ENCODE measurements at regions not wholly inside any gene's neighbourhood (a gene's known extent, or its start where the extent isn't known, plus 50 kb on each side); places are given as distances from the start of the nearest gene placed in this dataset.

DNA sequence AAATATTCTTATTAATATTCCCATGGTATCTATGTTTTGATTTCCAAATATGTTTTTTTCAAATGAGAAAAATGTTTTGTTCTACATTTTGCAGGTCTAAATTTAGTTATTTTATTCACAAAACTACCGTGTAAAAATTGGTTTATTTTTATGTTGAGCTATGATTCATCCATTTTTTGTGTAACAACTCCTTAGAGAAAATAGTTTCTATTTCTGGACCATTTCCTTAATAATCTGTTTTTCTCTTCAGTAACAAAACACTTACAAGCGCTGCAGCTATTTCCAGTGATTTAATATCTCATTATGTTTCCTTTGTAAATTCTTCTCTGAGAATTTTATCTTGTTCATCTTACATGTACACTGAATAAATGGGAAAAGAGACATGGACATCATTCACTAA, 550.7 kb upstream of the SLITRK5 start:
- Histone ChIP-seq H3K36me3 (ENCODE audit: control insufficient read depth, insufficient read depth, low read length) (no peaks in the 10 kb centered on the region), H3K9ac (ENCODE audit: extremely low read depth, low read length, poor library complexity, severe bottlenecking) (no peak overlapping the region), H3K27ac (ENCODE audit: low read depth, low read length) (no peak overlapping the region), H3K9me3 (ENCODE audit: control insufficient read depth, low read length) (peaks cover 4% of the 10 kb centered on the region), H3K27me3 (ENCODE audit: control insufficient read depth, insufficient read depth, low read length, poor library complexity, severe bottlenecking) (no peaks in the 10 kb centered on the region), H3K4me3 (ENCODE audit: low read length) (no peak overlapping the region), H3K4me1 (ENCODE audit: control insufficient read depth, insufficient read depth, low read length) (no peaks in the 10 kb centered on the region)
- Mint-ChIP-seq H3K36me3 (ENCODE audit: low read depth) (peaks cover 2% of the 10 kb centered on the region), H3K4me3 (no peak overlapping the region), H3K9me3 (no peaks in the 10 kb centered on the region), H3K27me3 (ENCODE audit: insufficient read depth) (no peaks in the 10 kb centered on the region), H3K4me1 (peaks cover 6% of the 10 kb centered on the region), H3K27ac (no peak overlapping the region)
- TF ChIP-seq CTCF (conservative IDR thresholded peaks at IDR 0.05): no peak
- no peak for DNase-seq
- 90% methylated on average over 2 of the region's 2 CpGs; no CpG with 5 or more reads in 1 of the 2 experiments for WGBS, 2 experiments (ENCODE audit: insufficient coverage in 1 of 2, insufficient read length in 1 of 2)

- Histone ChIP-seq H3K4me3 (ENCODE audit: low read length) (no peak overlapping the region), H3K27me3 (ENCODE audit: control insufficient read depth, insufficient read depth, low read length, poor library complexity, severe bottlenecking) (no peaks in the 10 kb centered on the region), H3K9ac (ENCODE audit: extremely low read depth, low read length, poor library complexity, severe bottlenecking) (no peak overlapping the region), H3K27ac (ENCODE audit: low read depth, low read length) (no peak overlapping the region), H3K36me3 (ENCODE audit: control insufficient read depth, insufficient read depth, low read length) (no peaks in the 10 kb centered on the region), H3K4me1 (ENCODE audit: control insufficient read depth, insufficient read depth, low read length) (no peaks in the 10 kb centered on the region), H3K9me3 (ENCODE audit: control insufficient read depth, low read length) (peaks cover 16% of the 10 kb centered on the region)
- Mint-ChIP-seq H3K27ac (no peak overlapping the region), H3K36me3 (ENCODE audit: low read depth) (peaks cover 2% of the 10 kb centered on the region), H3K9me3 (peaks cover 4% of the 10 kb centered on the region), H3K27me3 (ENCODE audit: insufficient read depth) (peaks cover 1% of the 10 kb centered on the region), H3K4me1 (peaks cover 6% of the 10 kb centered on the region), H3K4me3 (no peak overlapping the region)
- DNase-seq: no peak
- TF ChIP-seq CTCF (conservative IDR thresholded peaks at IDR 0.05): no peak
Measured at GRCh38 chr13:87122551-87122950, 548.6 kb upstream of the SLITRK5 start.

DNA sequence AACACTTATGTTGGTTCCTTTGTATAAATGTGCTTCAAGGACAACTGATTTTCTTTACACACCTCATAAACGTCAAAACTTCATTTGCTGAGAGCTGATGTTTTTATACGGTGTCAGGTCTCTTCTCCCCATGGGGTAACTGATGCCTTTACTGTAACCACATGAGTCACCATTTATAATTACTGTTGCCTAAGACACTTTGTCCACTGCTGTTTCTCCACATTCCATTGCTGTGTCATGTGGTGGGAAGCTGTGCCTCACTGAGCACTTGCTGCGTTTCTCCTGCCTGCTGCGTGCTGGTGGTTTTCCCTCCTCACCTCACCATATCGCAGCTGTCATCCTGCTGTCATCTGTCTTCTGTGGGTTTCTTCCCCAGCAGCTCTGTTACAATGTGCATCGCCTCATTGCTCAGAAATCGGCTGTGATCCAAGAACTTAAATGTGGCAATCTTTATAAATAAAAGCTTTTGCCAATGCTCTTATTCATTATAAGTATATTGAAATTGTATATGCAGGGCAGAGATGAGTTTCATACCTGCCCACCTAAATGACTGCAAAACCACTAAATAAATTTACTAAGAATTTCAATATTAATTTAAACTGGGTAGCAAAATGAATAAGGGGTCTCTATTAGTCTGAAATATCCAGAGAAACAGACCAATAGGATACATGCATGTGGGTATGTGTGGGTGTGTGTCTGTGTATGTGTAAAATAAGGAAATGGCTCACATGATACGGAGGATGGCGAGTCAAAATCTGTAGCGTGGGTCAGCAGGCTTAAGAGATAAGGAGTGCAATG, 547.0 kb upstream of the SLITRK5 start:
- H3K27ac Mint-ChIP-seq: no peak overlapping the region
- peaks cover 16% of the 10 kb centered on the region for H3K9me3 ChIP-seq (ENCODE audit: control insufficient read depth, low read length)
- WGBS, 2 experiments (ENCODE audit: insufficient coverage in 1 of 2, insufficient read length in 1 of 2): 56 to 75% methylated on average over 9 to 10 of the region's 10 CpGs
- H3K9ac ChIP-seq (ENCODE audit: extremely low read depth, low read length, poor library complexity, severe bottlenecking): no peak overlapping the region
- peaks cover 3% of the 10 kb centered on the region for H3K4me1 ChIP-seq (ENCODE audit: control insufficient read depth, insufficient read depth, low read length)
- no peak overlapping the region for H3K4me3 ChIP-seq (ENCODE audit: low read length)
- peaks cover 2% of the 10 kb centered on the region for H3K36me3 Mint-ChIP-seq (ENCODE audit: low read depth)
- H3K4me1 Mint-ChIP-seq: peaks cover 10% of the 10 kb centered on the region
- no peaks in the 10 kb centered on the region for H3K36me3 ChIP-seq (ENCODE audit: control insufficient read depth, insufficient read depth, low read length)
- H3K9me3 Mint-ChIP-seq: peaks cover 4% of the 10 kb centered on the region
- no peak for TF ChIP-seq CTCF (conservative IDR thresholded peaks at IDR 0.05)
- DNase-seq: peak; percentile 79
- H3K27me3 ChIP-seq (ENCODE audit: control insufficient read depth, insufficient read depth, low read length, poor library complexity, severe bottlenecking): no peaks in the 10 kb centered on the region
- peaks cover 1% of the 10 kb centered on the region for H3K27me3 Mint-ChIP-seq (ENCODE audit: insufficient read depth)
- no peak overlapping the region for H3K4me3 Mint-ChIP-seq
- H3K27ac ChIP-seq (ENCODE audit: low read depth, low read length): no peak overlapping the region

Measured in endodermal cell (in vitro differentiated cells).